CD4-positive, alpha-beta T cell treated with Interleukin-2 at 100 ng/mL for 4 hours (primary cell): ENCODE measurements at regions not wholly inside any gene's neighbourhood (a gene's known extent, or its start where the extent isn't known, plus 50 kb on each side); places are given as distances from the start of the nearest gene placed in this dataset.
"Not testable (repeated sequence)": the region's sequence is repeated elsewhere in the genome, so short reads cannot be mapped to it uniquely, and the experiment has no call there.

Experiments used
- DNase-seq: peaks from one replicate; pipeline ENCODE4 v3.0.0-alpha.2; 2020; ENCODE audit warnings: low spot score

DNA sequence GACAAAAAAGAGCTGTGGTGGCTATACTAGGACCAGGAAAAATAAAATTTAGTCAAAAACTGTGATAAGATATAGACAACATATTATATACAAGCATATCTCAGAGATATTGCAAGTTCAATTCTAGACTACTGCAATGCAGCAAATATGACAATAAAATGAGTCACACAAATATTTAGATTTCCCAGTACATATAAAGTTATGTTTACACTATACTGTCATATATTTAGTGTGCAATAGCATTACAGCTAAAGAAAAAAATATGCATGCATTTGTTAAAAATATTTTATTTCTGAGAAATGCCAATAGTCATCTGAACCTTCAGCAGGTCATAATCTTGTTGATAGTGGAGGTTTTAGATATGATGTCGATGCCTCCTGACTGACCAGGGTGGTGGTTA lies 72.1 kb downstream of the AKR1C4 start:
- DNase-seq, result no peak

- no peak for DNase-seq
These were observed 73.2 kb downstream of the AKR1C4 start for GRCh38 chr10:5269791-5270190.

GRCh38 chr10:5271526-5271925 lies 74.9 kb downstream of the AKR1C4 start:
- DNase-seq, result no peak

- DNase-seq, result no peak
These were observed 75.6 kb downstream of the AKR1C4 start for GRCh38 chr10:5272065-5272803.

GRCh38 chr10:5274795-5275194 lies 78.2 kb downstream of the AKR1C4 start:
- no peak for DNase-seq

DNA sequence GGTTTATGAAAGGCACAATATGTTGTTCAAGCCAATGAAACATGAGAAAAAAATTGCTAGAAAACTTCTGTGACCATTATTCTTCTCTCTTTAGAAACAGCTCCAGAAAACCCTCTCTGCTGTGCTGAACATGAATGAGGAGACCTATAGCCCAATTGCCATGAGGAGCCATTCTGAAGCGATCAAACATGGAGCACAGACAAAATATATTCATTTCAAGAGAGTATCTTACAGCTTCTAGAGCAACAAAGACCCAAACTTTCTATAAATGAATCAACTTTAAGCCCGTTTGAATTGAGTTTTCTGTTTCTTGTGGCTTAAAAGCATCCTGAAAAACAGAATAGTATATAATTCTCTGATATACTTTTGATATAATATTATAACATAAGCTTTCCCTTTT lies 83.4 kb upstream of the UCN3 start:
- DNase-seq, result no peak

GRCh38 chr10:5282137-5282536 lies 82.6 kb upstream of the UCN3 start:
- DNase-seq, result no peak

DNA sequence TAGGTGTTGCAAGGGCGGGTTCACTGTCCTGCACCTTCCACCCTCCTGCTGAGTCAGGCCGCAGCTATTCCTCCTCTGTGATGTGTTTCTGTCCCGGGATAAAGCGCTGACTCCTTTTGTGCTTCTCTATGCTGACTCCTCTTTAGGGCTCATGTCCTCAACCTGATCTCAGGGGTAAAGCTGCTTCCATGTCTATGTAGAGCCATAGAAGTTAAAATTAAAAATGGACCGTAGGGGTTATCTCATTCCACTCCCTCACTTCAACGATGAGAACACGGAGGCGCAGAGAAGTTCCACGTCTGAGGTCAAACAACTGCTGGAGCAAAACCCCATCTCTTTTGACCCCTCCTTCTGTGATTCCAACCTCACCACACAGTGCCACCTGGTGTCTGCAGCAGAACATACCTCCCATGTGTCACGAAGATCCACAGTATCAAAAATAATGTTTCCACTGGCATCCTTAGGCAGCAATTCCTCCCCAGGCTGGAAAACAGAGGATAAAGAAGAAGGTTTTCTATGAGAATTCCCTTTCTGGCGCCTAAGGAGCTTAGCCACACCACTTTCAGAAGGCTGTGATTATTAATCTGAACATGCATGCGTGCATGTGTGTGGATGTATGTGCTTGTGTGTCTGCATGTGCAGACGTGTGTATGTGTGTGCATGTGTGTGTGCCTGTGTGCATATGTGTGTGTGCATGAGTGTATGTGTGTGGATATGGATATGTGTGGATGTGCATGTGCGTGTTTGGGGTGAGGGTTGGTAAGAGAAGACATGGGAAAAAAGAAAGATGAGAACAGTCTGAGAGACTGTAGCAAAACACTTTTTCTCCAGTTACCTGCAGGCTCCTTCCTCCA lies 81.2 kb upstream of the UCN3 start:
- peak; percentile 69 for DNase-seq

DNA sequence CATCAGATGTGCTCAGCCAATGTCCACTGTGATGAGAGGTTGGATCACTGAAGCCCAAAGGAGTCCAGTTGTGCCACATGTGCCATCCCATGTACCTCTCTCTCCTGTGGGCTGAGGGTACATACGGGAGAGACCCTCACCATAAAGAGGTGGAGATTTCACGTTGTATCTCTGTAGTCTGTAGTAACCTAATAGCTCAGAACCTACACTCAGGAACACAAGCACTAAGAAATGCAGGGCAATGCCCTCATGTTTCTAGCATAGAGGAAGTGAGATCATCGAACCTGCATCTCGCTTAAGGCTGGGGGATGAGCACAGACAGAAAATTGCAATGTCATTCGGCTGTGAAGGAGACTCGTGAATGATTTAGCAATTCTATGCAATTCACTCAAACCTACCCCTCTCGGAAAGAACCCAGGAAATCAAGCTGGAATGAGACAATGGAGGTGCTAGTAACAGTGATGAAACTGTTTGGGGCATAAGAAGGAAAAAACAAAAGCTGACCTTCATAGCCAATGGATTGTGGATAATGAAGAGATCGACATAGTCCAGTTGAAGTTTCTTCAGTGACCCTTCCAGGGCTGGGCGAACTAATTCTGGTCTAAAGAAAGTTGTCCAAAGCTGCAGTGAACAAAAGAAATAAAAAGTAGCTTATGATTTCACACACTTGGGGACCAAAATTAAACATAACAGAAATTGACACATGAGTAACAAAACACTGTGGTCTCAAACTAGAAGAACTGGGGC lies 80.3 kb upstream of the UCN3 start:
- peak; percentile 58 for DNase-seq

DNA sequence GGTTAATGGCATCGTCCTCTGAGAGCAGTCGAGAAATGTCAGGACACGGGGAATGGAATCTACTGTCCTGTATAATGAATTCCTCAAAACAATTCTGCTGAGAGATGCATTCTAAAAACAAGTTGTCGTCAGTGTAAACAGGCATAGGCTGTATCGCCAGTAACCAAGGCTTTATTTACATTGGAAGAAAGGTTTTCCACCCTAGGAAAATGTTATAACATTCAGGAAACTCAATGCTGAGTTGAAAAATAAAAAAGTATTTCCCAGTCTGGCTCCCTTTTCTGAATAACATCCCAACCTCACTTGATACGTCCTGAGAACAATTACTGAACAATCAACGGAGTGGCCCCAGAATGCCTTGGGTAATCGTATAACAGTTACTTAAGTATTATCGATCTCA lies 79.6 kb upstream of the UCN3 start:
- no peak for DNase-seq

- DNase-seq, result no peak
These were observed 76.4 kb upstream of the UCN3 start for GRCh38 chr10:5288359-5288758.

DNA sequence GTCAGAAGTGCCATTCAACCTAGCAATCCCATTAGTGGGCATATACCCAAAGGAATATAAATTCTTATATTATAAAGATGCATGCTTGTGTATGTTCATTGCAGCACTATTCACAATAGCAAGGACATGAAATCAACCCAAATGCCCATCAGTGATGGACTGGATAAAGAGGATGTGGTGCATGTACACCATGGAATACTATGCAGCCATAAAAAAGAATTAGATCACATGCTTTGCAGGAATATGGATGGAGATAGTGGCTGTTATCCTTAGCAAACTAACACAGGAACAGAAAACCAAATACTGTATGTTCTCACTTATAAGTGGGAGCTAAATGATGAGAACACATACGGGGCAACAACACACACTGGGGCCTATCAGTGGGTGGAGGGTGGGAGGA lies 75.5 kb upstream of the UCN3 start:
- not testable (repeated sequence) for DNase-seq

DNA sequence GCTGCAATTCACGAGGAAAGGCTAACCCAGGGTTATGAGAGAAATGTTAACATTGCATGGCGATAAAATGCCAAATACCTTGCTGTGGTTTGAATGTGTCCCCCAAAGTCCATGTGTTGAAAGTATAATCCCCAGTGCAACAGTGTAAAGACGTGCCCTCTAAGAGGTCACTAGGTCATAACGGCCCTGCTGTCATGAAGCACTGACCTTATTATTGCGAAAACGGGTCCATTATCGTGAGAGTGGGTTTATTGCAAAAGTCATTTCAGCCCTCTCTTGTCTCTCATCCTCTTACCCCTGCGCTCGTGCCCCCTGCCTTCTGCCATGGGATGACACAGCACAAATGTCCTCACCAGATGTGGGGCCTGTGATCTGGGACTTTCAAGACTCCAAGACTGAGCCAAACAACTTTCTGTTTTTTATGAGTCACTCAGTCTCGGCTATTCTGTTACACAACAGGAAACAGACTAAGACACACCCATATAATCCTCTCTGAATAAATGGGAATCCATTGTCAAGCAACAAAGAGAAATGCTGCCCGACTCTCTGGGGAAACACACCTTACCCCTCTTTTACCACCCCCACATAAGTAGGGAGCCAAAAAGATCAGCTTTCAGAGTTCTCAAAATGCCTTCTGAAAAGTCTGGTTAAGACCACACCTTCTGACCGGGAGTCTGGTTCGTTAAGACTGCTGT lies 73.1 kb upstream of the UCN3 start:
- peak; percentile 88 for DNase-seq

DNA sequence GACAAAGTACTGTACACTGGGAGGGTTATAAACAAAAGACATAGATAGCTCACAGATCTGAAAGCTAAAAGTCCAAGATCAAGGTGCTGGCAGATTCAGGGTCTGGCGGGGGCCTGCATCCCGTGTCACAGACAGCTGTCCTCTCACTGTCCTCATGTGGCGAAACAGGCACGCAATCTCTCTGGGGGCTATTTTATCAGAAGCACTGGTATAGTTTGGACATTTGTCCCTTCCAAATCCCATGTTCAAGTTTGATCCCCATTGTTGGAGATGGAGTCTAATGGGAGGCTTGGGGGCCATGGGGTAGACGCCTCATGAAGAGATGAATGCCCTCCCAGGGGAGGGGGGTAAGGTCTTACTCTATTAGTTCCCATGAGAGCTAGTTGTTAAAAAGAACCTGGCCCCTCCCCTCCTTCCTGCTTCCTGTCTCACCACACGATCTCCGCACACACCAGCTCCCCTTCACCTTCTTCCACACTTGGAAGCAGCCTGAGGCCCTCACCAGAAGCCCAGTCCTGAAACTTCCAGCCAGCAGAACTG lies 72.5 kb upstream of the UCN3 start:
- peak; percentile 74 for DNase-seq

DNA sequence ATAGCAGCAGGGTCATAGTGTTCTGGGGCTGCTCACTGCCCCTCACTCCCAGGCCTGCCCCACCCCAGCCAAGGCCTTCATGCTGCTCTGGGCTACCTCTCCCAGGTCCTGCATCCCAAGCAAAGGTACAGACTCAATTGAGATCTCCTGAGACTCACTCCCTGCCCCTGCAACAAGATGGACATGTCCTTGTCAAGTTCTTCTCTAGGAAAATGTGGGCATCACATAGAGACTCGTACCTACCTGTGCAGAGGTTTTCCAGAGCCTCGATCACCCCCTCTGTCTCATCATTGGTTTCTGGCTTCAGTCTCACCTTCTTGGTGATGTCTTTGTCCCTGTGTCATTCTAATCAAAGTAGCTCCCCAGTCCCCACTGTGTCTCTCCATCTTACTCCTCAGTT lies 71.8 kb upstream of the UCN3 start:
- DNase-seq, result not testable (repeated sequence)

- peak; percentile 77 for DNase-seq
These were observed 70.8 kb upstream of the UCN3 start for GRCh38 chr10:5293691-5294550.

DNA sequence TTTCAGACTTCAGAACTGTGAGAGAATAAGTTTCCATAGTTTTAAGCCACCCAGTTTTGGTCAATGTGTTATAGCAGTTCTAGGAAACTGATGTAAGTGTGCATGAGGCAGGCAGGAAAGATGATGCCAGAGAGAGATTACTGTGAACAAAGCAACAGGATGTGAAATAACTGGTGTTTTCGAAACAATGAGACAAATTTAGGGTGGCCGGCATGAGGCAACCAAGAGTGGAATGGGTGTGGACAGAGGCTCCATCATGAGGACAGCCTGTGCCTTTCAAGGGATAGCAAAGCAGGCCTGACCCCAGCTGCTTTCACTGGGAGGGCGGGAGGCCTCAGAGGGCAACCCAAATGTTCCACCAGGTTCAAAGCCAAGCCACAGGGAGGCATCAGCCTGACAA lies 67.3 kb upstream of the UCN3 start:
- DNase-seq, result peak; percentile 76

DNA sequence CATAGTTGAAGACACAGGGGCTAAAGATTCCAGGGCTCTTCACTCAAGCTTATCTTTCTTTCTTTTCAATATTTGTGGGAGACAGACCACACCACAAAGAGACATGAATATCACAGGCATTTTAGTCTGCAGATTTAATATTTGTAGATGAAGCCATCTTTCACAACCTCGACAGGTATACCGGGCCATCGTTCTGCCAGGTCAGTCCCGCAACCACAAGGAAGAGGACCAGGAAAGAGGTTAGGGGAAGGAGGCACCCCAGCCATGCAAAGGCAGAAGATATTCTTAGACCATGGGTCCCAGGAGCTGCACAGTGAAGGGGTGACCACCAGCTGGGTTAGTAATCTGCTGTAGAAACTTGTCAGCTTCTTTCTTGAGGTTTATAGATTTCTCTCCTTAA lies 66.8 kb upstream of the UCN3 start:
- DNase-seq, result no peak

GRCh38 chr10:5299950-5300349 lies 64.8 kb upstream of the UCN3 start:
- DNase-seq, result no peak

DNA sequence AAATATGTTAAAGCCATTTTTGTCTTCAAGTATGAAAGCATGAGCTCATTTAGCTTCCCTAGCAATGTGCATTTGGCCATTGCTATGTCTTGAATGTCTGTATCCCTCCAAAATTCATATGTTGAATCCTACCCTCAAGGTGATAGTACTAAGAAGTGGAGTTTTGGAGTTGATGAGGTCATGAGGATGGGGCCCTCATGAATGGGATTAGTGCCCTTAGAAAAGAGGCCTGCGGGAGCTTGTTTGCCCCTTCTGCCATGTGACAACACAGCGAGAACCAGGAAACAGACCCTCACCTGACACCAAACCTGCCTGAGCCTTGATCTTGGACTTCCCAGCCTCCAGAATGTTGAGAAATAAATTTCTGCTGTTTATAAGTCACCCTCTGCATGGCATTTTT lies 61.3 kb upstream of the UCN3 start:
- DNase-seq, result no peak

GRCh38 chr10:5305374-5305773 lies 59.4 kb upstream of the UCN3 start:
- no peak for DNase-seq
